Omental fat pad (tissue), 3 donors: ENCODE measurements at regions not wholly inside any gene's neighbourhood (a gene's known extent, or its start where the extent isn't known, plus 50 kb on each side); places are given as distances from the start of the nearest gene placed in this dataset.

ENCODE experiments used
- ATAC-seq: fragments of 150-250 bp; one replicate; pipeline ENCODE4 v1.9.1; 2016; ENCODE audit warnings: mild to moderate bottlenecking, moderate library complexity; ENCODE audit not compliant: low FRiP score
- DNase-seq: peaks from one replicate; pipeline ENCODE4 v3.0.0-alpha.2; 2019; ENCODE audit warnings: low spot score
- CTCF ChIP-seq, 3 donors: fragments of 450-650 bp; IDR thresholded peaks; one replicate each; pipeline ENCODE4 v1.5.1; 2016 to 2017; ENCODE audit warnings: antibody characterized with exemption in 3 of 3, mild to moderate bottlenecking in 3 of 3, moderate library complexity in 2 of 3

- no peak for ATAC-seq
- no peak for TF ChIP-seq CTCF (IDR thresholded peaks at IDR 0.05)
- DNase-seq: no peak
These were observed 248.1 kb upstream of the NREP start for GRCh38 chr5:112004867-112005622.

- no peak for TF ChIP-seq CTCF (IDR thresholded peaks at IDR 0.05)
- ATAC-seq (no peak), DNase-seq (no peak)
These were observed 245.4 kb upstream of the NREP start for GRCh38 chr5:112002376-112002775.

GRCh38 chr5:111999286-111999685 is 242.3 kb upstream of the NREP start:
- DNase-seq (no peak), ATAC-seq (no peak)
- no peak for TF ChIP-seq CTCF (IDR thresholded peaks at IDR 0.05)

GRCh38 chr5:111998871-111999270 is 241.9 kb upstream of the NREP start:
- ATAC-seq (no peak), DNase-seq (no peak)
- TF ChIP-seq CTCF (IDR thresholded peaks at IDR 0.05): no peak

GRCh38 chr5:111997711-111998110 is 240.7 kb upstream of the NREP start:
- ATAC-seq (no peak), DNase-seq (no peak)
- TF ChIP-seq CTCF (IDR thresholded peaks at IDR 0.05): no peak

- ATAC-seq (no peak), DNase-seq (no peak)
- TF ChIP-seq CTCF (IDR thresholded peaks at IDR 0.05): no peak
These were observed 240.3 kb upstream of the NREP start for GRCh38 chr5:111997308-111997707.

- DNase-seq (no peak), ATAC-seq (no peak)
- no peak for TF ChIP-seq CTCF (IDR thresholded peaks at IDR 0.05)
These were observed 239.6 kb upstream of the NREP start for GRCh38 chr5:111996574-111996973.
